ENCODE measurements at regions not wholly inside any gene's neighbourhood (a gene's known extent, or its start where the extent isn't known, plus 50 kb on each side); places are given as distances from the start of the nearest gene placed in this dataset.

GRCh38 chr11:122020902-122021301 is 95.1 kb downstream of the BLID start:
- H3K4me3 ChIP-seq (ENCODE audit: low read depth, low read length) = no peak overlapping the region
- no peak for DNase-seq (ENCODE audit: low read depth, low spot score)
- H3K9me3 ChIP-seq (ENCODE audit: control insufficient read depth, insufficient read depth, low read length) = no peaks in the 10 kb centered on the region
- peak; percentile 55 for TF ChIP-seq CTCF (IDR thresholded peaks at IDR 0.05; ENCODE audit: low read depth, low read length)
- H3K27ac ChIP-seq (ENCODE audit: low read depth, low read length) = no peak overlapping the region
- ChIA-PET CTCF (interaction anchor here (0.6 to 1.7 kb wide), 8 partner anchors 11 to 485 kb away, joined by 3 to 5 read pairs (median 4); no protein-coding TSS in a partner anchor), POLR2A (no interaction called here)
- no peaks in the 10 kb centered on the region for H3K27me3 ChIP-seq (ENCODE audit: control insufficient read depth, insufficient read depth, low read length)

GRCh38 chr11:122019908-122020694 is 95.9 kb downstream of the BLID start:
- POLR2A ChIA-PET = no interaction called here
- TF ChIP-seq CTCF (IDR thresholded peaks at IDR 0.05; ENCODE audit: low read depth, low read length) = no peak
- DNase-seq (ENCODE audit: low read depth, low spot score) = no peak
- H3K4me3 ChIP-seq (ENCODE audit: low read depth, low read length) = no peak overlapping the region
- CTCF ChIA-PET = interaction anchor here (0.6 to 1.7 kb wide), 3 partner anchors 19 to 486 kb away, joined by 3 to 5 read pairs (median 4); no protein-coding TSS in a partner anchor
- no peaks in the 10 kb centered on the region for H3K27me3 ChIP-seq (ENCODE audit: control insufficient read depth, insufficient read depth, low read length)
- H3K27ac ChIP-seq (ENCODE audit: low read depth, low read length) = no peak overlapping the region
- no peaks in the 10 kb centered on the region for H3K9me3 ChIP-seq (ENCODE audit: control insufficient read depth, insufficient read depth, low read length)

GRCh38 chr11:122007601-122008071 is 108.4 kb downstream of the BLID start:
- CTCF ChIA-PET = no interaction called here
- H3K27ac ChIP-seq (ENCODE audit: low read depth, low read length) = peak overlapping the region; percentile 47
- no peak for TF ChIP-seq CTCF (IDR thresholded peaks at IDR 0.05; ENCODE audit: low read depth, low read length)
- H3K4me3 ChIP-seq (ENCODE audit: low read depth, low read length) = no peak overlapping the region
- POLR2A ChIA-PET = no interaction called here
- DNase-seq (ENCODE audit: low read depth, low spot score) = no peak
- no peaks in the 10 kb centered on the region for H3K27me3 ChIP-seq (ENCODE audit: control insufficient read depth, insufficient read depth, low read length)
- H3K9me3 ChIP-seq (ENCODE audit: control insufficient read depth, insufficient read depth, low read length) = no peaks in the 10 kb centered on the region

- no peak for DNase-seq (ENCODE audit: low read depth, low spot score)
- H3K27ac ChIP-seq (ENCODE audit: low read depth, low read length) = no peak overlapping the region
- no peaks in the 10 kb centered on the region for H3K9me3 ChIP-seq (ENCODE audit: control insufficient read depth, insufficient read depth, low read length)
- H3K4me3 ChIP-seq (ENCODE audit: low read depth, low read length) = no peak overlapping the region
- no peak for TF ChIP-seq CTCF (IDR thresholded peaks at IDR 0.05; ENCODE audit: low read depth, low read length)
- ChIA-PET CTCF (no interaction called here), POLR2A (no interaction called here)
- H3K27me3 ChIP-seq (ENCODE audit: control insufficient read depth, insufficient read depth, low read length) = no peaks in the 10 kb centered on the region
Measured at GRCh38 chr11:122004446-122004845, 111.6 kb downstream of the BLID start.

GRCh38 chr11:122002926-122003325 is 113.1 kb downstream of the BLID start:
- Histone ChIP-seq H3K27me3 (ENCODE audit: control insufficient read depth, insufficient read depth, low read length) (no peaks in the 10 kb centered on the region), H3K27ac (ENCODE audit: low read depth, low read length) (no peak overlapping the region), H3K4me3 (ENCODE audit: low read depth, low read length) (no peak overlapping the region), H3K9me3 (ENCODE audit: control insufficient read depth, insufficient read depth, low read length) (no peaks in the 10 kb centered on the region)
- POLR2A ChIA-PET = no interaction called here
- DNase-seq (ENCODE audit: low read depth, low spot score) = peak; percentile 20
- CTCF ChIA-PET = no interaction called here
- no peak for TF ChIP-seq CTCF (IDR thresholded peaks at IDR 0.05; ENCODE audit: low read depth, low read length)
